Adrenal gland (tissue), 5 donors: ENCODE measurements at regions not wholly inside any gene's neighbourhood (a gene's known extent, or its start where the extent isn't known, plus 50 kb on each side); places are given as distances from the start of the nearest gene placed in this dataset.
"Not testable (repeated sequence)": the region's sequence is repeated elsewhere in the genome, so short reads cannot be mapped to it uniquely, and the experiment has no call there.

Experiments
- CTCF ChIP-seq, 6 experiments: fragments of 450-650 bp in 4 of 6; fragments of 200-600 bp in 2 of 6; sonication (generic) in 1 of 6; IDR thresholded peaks; 1 replicate in 5 of 6; 2 replicates in 1 of 6; pipeline versions ENCODE4 v1.5.1 to v1.8.0; 2016 to 2021; ENCODE audit warnings: antibody characterized with exemption in 6 of 6, mild to moderate bottlenecking in 2 of 6, moderate library complexity in 1 of 6
- POLR2A ChIP-seq, 2 donors: fragments of 450-650 bp; IDR thresholded peaks; one replicate each; pipeline ENCODE4 v1.6.1; 2017; ENCODE audit warnings: antibody characterized with exemption in 2 of 2, mild to moderate bottlenecking in 2 of 2, moderate library complexity in 1 of 2
- donor health status: DM: no; HTN: no; CAD: no.

DNA sequence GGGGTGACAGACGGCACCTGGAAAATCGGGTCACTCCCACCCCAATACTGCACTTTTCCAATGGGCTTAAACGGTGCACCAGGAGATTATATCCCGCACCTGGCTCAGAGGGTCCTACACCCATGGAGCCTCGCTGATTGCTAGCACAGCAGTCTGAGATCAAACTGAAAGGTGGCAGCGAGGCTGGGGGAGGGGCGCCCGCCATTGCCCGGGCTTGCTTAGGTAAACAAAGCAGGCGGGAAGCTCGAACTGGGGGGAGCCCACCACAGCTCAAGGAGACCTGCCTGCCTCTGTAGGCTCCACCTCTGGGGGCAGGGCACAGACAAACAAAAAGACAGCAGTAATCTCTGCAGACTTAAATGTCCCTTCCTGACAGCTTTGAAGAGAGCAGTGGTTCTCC is 208.1 kb downstream of the SLC38A4 start:
- TF ChIP-seq CTCF, POLR2A (IDR thresholded peaks at IDR 0.05): not testable (repeated sequence)
